ENCODE measurements at regions not wholly inside any gene's neighbourhood (a gene's known extent, or its start where the extent isn't known, plus 50 kb on each side); places are given as distances from the start of the nearest gene placed in this dataset.
"Not testable (repeated sequence)": the region's sequence is repeated elsewhere in the genome, so short reads cannot be mapped to it uniquely, and the experiment has no call there.

- Mint-ChIP-seq H3K27ac (no peak overlapping the region), H3K4me1 (ENCODE audit: low read depth) (no peaks in the 10 kb centered on the region), H3K4me3 (ENCODE audit: low read depth) (no peak overlapping the region), H3K36me3 (ENCODE audit: low read depth) (no peaks in the 10 kb centered on the region), H3K27me3 (ENCODE audit: low read depth) (no peaks in the 10 kb centered on the region), H3K9me3 (peaks cover 36% of the 10 kb centered on the region)
- intact Hi-C loops (cut with micrococcal nuclease) = no loop called here
- no peak for DNase-seq (ENCODE audit: low spot score)
Observed at GRCh38 chr5:28355831-28356230, 1317.4 kb upstream of the CDH9 start.

- Mint-ChIP-seq H3K27me3 (ENCODE audit: low read depth) (no peaks in the 10 kb centered on the region), H3K27ac (no peak overlapping the region), H3K36me3 (ENCODE audit: low read depth) (no peaks in the 10 kb centered on the region), H3K4me1 (ENCODE audit: low read depth) (no peaks in the 10 kb centered on the region), H3K4me3 (ENCODE audit: low read depth) (no peak overlapping the region), H3K9me3 (peaks cover 33% of the 10 kb centered on the region)
- intact Hi-C loops (cut with micrococcal nuclease) = no loop called here
- DNase-seq (ENCODE audit: low spot score) = no peak
Observed at GRCh38 chr5:28346696-28347095, 1308.3 kb upstream of the CDH9 start.

- DNase-seq (ENCODE audit: low spot score) = no peak
- peaks cover 20% of the 10 kb centered on the region for H3K9me3 Mint-ChIP-seq
- H3K27ac Mint-ChIP-seq = no peak overlapping the region
- H3K36me3 Mint-ChIP-seq (ENCODE audit: low read depth) = no peaks in the 10 kb centered on the region
- no peaks in the 10 kb centered on the region for H3K4me1 Mint-ChIP-seq (ENCODE audit: low read depth)
- H3K4me3 Mint-ChIP-seq (ENCODE audit: low read depth) = no peak overlapping the region
- no peaks in the 10 kb centered on the region for H3K27me3 Mint-ChIP-seq (ENCODE audit: low read depth)
- intact Hi-C loops (cut with micrococcal nuclease) = no loop called here
Observed at GRCh38 chr5:28344836-28345433, 1306.5 kb upstream of the CDH9 start.

GRCh38 chr5:28329176-28329575, 1290.8 kb upstream of the CDH9 start:
- Mint-ChIP-seq H3K27me3 (ENCODE audit: low read depth) (no peaks in the 10 kb centered on the region), H3K27ac (no peak overlapping the region), H3K4me1 (ENCODE audit: low read depth) (no peaks in the 10 kb centered on the region), H3K9me3 (peaks cover 42% of the 10 kb centered on the region), H3K4me3 (ENCODE audit: low read depth) (no peak overlapping the region), H3K36me3 (ENCODE audit: low read depth) (no peaks in the 10 kb centered on the region)
- intact Hi-C loops (cut with micrococcal nuclease) = no loop called here
- DNase-seq (ENCODE audit: low spot score) = no peak

GRCh38 chr5:28328681-28329080, 1290.3 kb upstream of the CDH9 start:
- H3K27ac Mint-ChIP-seq = no peak overlapping the region
- peaks cover 46% of the 10 kb centered on the region for H3K9me3 Mint-ChIP-seq
- DNase-seq (ENCODE audit: low spot score) = no peak
- intact Hi-C loops (cut with micrococcal nuclease) = no loop called here
- no peak overlapping the region for H3K4me3 Mint-ChIP-seq (ENCODE audit: low read depth)
- no peaks in the 10 kb centered on the region for H3K4me1 Mint-ChIP-seq (ENCODE audit: low read depth)
- no peaks in the 10 kb centered on the region for H3K27me3 Mint-ChIP-seq (ENCODE audit: low read depth)
- no peaks in the 10 kb centered on the region for H3K36me3 Mint-ChIP-seq (ENCODE audit: low read depth)

- intact Hi-C loops (cut with micrococcal nuclease) = no loop called here
- DNase-seq (ENCODE audit: low spot score) = no peak
- no peak overlapping the region for H3K4me3 Mint-ChIP-seq (ENCODE audit: low read depth)
- H3K36me3 Mint-ChIP-seq (ENCODE audit: low read depth) = no peaks in the 10 kb centered on the region
- peaks cover 23% of the 10 kb centered on the region for H3K9me3 Mint-ChIP-seq
- no peaks in the 10 kb centered on the region for H3K4me1 Mint-ChIP-seq (ENCODE audit: low read depth)
- no peaks in the 10 kb centered on the region for H3K27me3 Mint-ChIP-seq (ENCODE audit: low read depth)
- H3K27ac Mint-ChIP-seq = no peak overlapping the region
Observed at GRCh38 chr5:28324174-28324573, 1285.8 kb upstream of the CDH9 start.

GRCh38 chr5:28313953-28314352, 1275.6 kb upstream of the CDH9 start:
- Mint-ChIP-seq H3K9me3 (peaks cover 39% of the 10 kb centered on the region), H3K27ac (no peak overlapping the region), H3K27me3 (ENCODE audit: low read depth) (no peaks in the 10 kb centered on the region), H3K36me3 (ENCODE audit: low read depth) (no peaks in the 10 kb centered on the region), H3K4me3 (ENCODE audit: low read depth) (no peak overlapping the region), H3K4me1 (ENCODE audit: low read depth) (no peaks in the 10 kb centered on the region)
- intact Hi-C loops (cut with micrococcal nuclease) = no loop called here
- DNase-seq (ENCODE audit: low spot score) = no peak

- no peak for DNase-seq (ENCODE audit: low spot score)
- intact Hi-C loops (cut with micrococcal nuclease) = no loop called here
- peaks cover 34% of the 10 kb centered on the region for H3K9me3 Mint-ChIP-seq
Observed at GRCh38 chr5:28313321-28313951, 1275.0 kb upstream of the CDH9 start.

GRCh38 chr5:28310696-28311095, 1272.3 kb upstream of the CDH9 start:
- DNase-seq (ENCODE audit: low spot score) = no peak
- Mint-ChIP-seq H3K36me3 (ENCODE audit: low read depth) (no peaks in the 10 kb centered on the region), H3K27ac (no peak overlapping the region), H3K4me3 (ENCODE audit: low read depth) (no peak overlapping the region), H3K27me3 (ENCODE audit: low read depth) (no peaks in the 10 kb centered on the region), H3K4me1 (ENCODE audit: low read depth) (no peaks in the 10 kb centered on the region), H3K9me3 (peaks cover 21% of the 10 kb centered on the region)
- intact Hi-C loops (cut with micrococcal nuclease) = no loop called here

More at GRCh38 chr5:28313321-28313951, 1275.0 kb upstream of the CDH9 start:
- Mint-ChIP-seq H3K27ac (no peak overlapping the region), H3K4me1 (ENCODE audit: low read depth) (no peaks in the 10 kb centered on the region), H3K36me3 (ENCODE audit: low read depth) (no peaks in the 10 kb centered on the region), H3K27me3 (ENCODE audit: low read depth) (no peaks in the 10 kb centered on the region), H3K4me3 (ENCODE audit: low read depth) (no peak overlapping the region)

GRCh38 chr5:28305891-28306290, 1267.5 kb upstream of the CDH9 start:
- intact Hi-C loops (cut with micrococcal nuclease) = no loop called here
- no peaks in the 10 kb centered on the region for H3K4me1 Mint-ChIP-seq (ENCODE audit: low read depth)
- H3K9me3 Mint-ChIP-seq = peaks cover 27% of the 10 kb centered on the region
- no peak overlapping the region for H3K4me3 Mint-ChIP-seq (ENCODE audit: low read depth)
- no peaks in the 10 kb centered on the region for H3K27me3 Mint-ChIP-seq (ENCODE audit: low read depth)
- no peak overlapping the region for H3K27ac Mint-ChIP-seq
- no peak for DNase-seq (ENCODE audit: low spot score)
- no peaks in the 10 kb centered on the region for H3K36me3 Mint-ChIP-seq (ENCODE audit: low read depth)

- H3K27me3 Mint-ChIP-seq (ENCODE audit: low read depth) = no peaks in the 10 kb centered on the region
- H3K9me3 Mint-ChIP-seq = peaks cover 36% of the 10 kb centered on the region
- no peak overlapping the region for H3K4me3 Mint-ChIP-seq (ENCODE audit: low read depth)
- DNase-seq (ENCODE audit: low spot score) = no peak
- no peak overlapping the region for H3K27ac Mint-ChIP-seq
- H3K36me3 Mint-ChIP-seq (ENCODE audit: low read depth) = no peaks in the 10 kb centered on the region
- intact Hi-C loops (cut with micrococcal nuclease) = no loop called here
- H3K4me1 Mint-ChIP-seq (ENCODE audit: low read depth) = no peaks in the 10 kb centered on the region
Observed at GRCh38 chr5:28301712-28302111, 1263.3 kb upstream of the CDH9 start.

GRCh38 chr5:28296254-28297013, 1258.0 kb upstream of the CDH9 start:
- intact Hi-C loops (cut with micrococcal nuclease) = no loop called here
- Mint-ChIP-seq H3K27me3 (ENCODE audit: low read depth) (no peaks in the 10 kb centered on the region), H3K27ac (no peak overlapping the region), H3K4me1 (ENCODE audit: low read depth) (no peaks in the 10 kb centered on the region), H3K36me3 (ENCODE audit: low read depth) (no peaks in the 10 kb centered on the region), H3K4me3 (ENCODE audit: low read depth) (no peak overlapping the region), H3K9me3 (peaks cover 42% of the 10 kb centered on the region)
- DNase-seq (ENCODE audit: low spot score) = no peak

- intact Hi-C loops (cut with micrococcal nuclease); DNase-seq (ENCODE audit: low spot score); H3K4me1 Mint-ChIP-seq (ENCODE audit: low read depth); H3K4me3 Mint-ChIP-seq (ENCODE audit: low read depth); H3K36me3 Mint-ChIP-seq (ENCODE audit: low read depth); H3K27ac Mint-ChIP-seq; H3K27me3 Mint-ChIP-seq (ENCODE audit: low read depth): not testable (repeated sequence)
- peaks cover 29% of the 10 kb centered on the region for H3K9me3 Mint-ChIP-seq
Observed at GRCh38 chr5:28287021-28287420, 1248.6 kb upstream of the CDH9 start.
